AML-193 (cell line): ENCODE measurements at regions not wholly inside any gene's neighbourhood (a gene's known extent, or its start where the extent isn't known, plus 50 kb on each side); places are given as distances from the start of the nearest gene placed in this dataset.

Source experiments
- DNase-seq, 2 experiments: peaks; one replicate each; lab custom pipeline; 2025; lab: John Stamatoyannopoulos, UW

DNA sequence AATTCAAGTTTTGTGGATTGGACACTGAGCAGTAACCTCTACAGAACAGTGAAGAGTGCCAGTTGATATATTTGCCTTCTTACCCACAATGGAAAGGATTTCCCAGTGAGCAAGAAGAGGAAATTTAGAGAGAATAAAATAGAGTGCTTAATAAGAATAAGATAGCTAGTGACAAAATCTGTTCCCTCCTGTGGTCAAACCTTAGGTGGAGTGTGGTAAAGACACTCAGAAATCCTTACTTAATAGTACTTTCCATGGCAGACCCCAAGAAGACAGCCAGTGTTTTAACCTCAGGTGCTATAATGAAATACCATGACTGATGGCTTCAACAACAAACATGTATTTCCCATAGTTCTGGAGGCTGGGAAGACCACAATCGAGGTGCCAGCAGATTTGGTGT is 108.4 kb upstream of the TNFAIP3 start:
- DNase-seq = no peak

DNA sequence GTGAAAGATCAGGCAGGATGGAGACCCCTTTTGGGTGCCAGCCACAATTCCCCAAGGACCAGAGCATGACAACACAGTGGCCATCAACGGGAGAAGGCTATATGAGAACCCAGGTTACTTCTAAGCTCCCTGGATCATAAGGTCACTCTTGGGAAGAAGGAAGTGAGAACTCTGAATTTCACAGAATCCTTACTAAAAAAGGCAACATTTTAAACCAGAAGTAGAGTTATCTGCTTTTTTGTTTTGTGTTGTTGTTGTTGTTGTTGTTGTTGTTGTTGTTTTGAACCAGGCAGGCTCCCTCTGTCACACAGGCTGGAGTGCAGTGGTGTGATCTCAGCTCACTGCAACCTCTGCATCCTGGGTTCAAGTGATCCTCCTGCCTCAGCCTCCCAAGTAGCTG is 107.4 kb upstream of the TNFAIP3 start:
- no peak for DNase-seq

DNA sequence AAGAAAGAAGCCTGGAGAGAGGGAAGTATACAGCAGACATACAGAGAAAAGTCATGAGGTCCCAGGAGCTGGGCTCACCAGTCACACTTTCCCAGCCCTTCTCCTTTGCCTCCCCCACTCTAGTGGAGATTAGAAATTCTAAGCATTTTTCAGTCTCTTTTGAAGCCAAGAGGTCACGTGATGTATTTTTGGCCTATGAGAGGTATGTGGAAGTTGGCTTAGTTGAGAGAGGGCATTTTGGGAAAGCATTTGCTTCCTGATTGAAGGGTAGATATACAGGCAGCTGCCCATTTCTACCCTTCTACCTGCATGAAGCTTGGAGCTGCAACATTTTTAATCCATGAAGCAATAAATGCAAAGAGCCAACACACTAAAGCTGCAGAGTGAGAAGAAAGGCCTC is 106.0 kb upstream of the TNFAIP3 start:
- no peak for DNase-seq

DNA sequence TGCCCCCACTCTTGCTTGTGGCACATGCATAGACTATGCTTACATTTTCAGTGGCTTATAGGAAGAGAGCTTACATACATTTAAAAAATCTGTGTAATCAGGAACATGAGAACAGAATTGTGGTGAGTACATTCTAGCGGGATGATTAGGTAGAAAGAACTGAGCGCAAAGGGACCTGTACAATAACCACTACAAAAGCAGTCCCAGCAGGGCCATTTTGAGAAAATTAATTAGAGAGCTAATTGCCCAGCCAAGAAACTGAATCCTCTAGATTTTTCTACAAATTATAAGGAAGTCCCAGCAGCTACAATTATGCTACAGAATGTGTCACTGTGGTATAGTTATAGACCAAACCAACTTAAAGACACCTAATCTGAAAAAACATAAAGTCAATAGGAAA is 105.6 kb upstream of the TNFAIP3 start:
- DNase-seq = no peak

DNA sequence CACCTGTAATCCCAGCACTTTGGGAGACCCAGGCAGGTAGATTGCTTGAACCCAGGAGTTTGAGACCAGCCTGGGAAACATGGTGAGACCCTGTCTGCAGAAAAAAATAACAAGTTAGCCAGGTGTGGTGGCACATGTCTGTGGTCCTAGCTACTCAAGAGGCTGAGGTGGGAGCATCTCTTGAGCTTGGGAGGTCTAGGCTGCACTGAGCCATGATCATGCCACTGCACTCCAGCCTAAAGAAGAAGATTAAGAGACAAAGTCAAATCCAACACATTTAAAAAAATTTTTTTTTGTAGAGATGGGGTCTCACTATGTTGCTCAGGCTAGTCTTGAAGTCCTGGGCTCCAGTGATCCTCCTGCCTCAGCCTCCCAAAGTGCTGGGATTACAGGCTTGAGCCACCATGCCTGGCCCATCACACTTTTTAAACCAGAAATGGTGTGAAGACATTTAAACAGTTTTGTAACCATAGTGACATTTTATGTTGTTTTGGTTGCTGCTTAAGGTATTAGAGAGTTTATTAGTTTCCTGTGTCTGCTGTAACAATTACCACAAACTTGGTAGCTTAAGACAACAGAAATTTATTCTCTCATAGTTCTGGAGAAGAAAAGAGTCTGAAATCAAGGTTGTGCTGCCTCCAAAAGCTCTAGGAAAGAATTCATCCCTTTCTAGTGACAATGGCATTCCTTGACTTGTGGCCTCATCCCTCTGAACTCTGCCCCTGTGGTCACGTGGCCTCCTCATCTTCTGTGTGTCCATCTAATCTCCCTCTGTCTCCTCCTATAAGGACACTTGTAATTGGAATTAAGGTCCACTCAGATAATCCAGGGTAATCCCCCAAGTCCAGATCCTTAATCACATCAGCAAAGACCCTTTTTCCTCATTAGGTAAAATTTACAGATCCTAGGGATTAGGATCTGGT is 104.6 kb upstream of the TNFAIP3 start:
- no peak for DNase-seq

DNA sequence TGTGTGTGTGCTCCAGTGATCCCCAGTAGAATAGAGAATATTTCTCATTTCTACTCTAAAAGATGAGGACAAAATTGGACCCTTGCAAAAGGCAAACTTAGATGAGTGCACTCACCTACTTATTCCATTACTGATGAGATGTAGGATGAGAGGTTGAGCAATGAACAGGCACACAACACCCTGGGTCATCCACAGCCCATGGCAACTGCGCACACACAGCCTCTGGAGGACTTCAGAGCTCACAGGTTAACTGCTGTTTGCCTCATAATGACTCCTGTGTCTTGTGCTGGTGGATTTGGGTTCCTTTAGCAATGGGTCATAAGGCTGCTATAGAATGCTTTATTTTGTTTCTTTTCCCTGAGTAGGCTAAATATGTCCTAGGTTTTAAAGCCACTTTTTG is 103.6 kb upstream of the TNFAIP3 start:
- no peak for DNase-seq

DNA sequence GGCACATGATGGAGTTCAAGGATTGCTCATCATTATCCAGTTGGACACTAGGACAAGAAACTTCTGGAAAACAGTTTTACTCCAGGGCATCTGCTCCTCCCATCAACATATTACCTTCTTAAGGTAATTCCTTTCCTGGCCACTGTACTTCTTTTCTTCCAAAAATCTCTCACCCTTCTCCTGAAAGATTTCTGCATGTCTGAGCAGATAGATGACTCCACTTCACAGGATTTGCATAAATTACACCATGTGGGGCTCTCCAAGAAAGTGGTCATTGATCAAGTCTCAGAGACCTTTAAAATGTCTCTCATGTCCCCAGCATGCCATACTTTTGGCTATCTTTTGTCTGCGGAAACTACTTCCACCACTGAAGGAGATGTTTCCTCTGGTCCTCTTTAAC is 103.2 kb upstream of the TNFAIP3 start:
- no peak for DNase-seq

DNA sequence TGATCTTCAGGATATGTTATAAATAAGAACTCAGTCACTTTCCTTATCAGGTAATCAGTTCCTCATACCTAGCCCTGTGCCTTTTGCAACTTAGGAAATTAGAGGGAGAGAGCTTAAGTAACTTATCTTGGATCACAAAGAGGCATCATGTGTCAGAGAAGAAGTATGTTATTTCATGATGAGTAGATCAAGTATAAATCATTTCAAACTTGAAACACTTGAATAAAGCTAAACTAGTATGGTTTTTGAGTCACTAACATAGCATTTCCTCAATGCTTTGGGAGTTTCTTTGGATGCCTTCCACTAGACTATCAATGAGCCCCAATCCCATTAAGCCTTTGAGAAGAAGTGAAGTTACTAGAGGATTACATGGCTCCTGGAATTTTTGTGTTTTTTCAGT is 102.6 kb upstream of the TNFAIP3 start:
- DNase-seq = no peak

DNA sequence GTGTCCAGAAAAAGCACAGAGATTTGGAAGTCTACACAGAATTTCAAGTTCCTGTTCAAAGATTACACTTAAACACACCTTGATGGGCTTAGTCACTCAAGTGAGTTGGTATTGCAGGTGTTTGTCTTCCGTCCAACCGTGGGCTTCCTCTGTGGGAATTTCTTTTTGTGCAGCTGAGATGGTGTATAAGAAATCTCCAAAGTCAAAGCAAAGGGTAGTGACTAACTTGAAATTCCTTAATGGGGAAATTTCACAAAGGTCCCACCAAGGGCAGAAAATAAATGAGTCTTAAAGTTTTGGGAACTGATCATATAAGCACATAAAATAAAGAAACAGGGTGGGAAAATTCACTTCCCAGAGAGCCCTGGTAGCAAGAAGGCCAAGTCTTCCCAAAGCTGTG is 102.0 kb upstream of the TNFAIP3 start:
- no peak for DNase-seq

DNA sequence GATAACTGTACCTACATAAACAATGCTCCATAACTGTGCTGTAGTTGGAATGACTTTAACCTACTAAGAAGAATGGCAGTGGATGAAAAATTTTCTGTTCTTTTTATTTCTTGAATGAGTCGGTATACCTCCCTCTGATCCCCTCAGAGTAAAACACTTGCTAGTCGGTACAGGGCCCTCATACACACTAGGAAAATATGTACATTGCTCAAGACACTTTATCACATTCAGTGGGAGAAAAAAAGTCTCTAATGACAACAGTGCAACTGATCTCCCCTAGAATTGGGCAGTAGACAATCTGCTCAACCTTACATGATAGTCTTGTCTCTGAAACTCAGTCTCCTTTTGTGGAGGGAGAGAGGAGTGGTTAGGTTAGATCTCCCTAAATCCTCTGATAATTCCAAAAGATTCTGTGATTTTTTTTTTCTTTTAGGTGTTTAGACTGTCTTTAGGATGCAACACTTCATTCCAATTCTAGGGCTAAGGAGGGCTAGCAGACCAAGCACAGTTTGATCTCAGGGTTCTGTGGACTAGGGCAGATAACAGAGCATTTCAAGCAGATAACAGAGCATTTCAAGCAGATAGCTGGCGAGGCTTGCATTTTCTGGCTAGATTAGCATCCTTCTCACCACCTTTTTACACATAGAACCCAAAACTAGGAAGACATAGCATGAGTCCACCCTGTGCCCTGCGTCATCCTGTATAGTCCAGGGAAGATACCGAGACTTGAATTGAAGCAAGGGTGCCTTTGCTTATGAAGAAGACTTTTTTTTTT is 100.3 kb upstream of the TNFAIP3 start:
- DNase-seq = no peak

DNA sequence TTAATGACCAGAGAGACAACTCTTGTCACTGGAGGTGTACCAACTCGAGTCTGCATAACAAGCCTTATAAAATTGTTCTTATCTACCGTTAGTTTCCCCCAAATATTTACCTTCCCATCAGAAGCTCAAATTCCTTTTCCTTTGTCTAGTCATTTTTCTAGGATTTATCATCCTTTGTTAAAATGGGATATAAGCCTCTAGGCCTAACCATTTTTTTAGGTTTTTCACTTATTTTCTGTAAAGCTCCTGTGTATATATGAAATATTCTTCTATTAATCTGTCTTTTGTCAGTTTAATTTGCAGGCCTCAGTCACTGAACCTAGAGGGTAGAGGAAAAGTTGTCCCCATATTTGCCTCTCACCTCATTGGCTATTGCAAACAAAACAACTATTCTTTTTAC is 99.6 kb upstream of the TNFAIP3 start:
- DNase-seq = no peak

DNA sequence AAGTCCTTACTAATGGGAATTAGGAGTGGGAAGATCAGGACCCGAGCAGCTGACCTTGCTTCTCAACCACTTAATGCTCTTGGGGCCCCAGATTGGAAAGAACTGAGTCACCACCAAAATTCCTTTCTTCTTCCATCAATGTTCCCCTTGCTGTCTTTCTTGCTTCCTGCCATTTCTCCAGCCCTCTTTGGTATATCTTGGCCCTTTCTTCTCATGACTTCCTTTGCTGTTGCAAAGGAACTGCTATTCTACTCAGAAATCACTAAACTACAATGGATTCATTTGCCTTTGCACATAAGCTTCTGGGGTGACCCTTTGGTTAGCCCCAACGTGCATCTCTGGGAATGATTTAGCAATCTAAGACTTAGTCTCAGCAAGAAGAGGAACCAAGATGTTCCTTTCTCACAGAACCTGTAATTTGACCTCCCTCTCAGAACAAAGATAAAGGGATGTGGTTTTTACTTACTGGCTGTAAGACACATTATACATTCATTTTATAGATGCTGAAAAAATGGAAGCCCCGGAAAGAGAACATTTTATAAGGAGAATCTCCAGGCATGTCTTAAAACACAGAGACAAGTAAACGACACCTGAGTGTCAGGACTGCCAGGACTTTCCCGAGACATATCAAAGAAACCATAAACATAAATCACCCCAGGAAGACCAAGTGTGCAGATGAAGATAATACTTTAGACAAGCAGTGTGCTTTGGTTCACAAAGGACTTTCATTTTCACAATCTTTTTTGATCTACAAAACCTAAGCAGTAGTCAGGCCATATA is 99.0 kb upstream of the TNFAIP3 start:
- DNase-seq = peak; percentile 97

DNA sequence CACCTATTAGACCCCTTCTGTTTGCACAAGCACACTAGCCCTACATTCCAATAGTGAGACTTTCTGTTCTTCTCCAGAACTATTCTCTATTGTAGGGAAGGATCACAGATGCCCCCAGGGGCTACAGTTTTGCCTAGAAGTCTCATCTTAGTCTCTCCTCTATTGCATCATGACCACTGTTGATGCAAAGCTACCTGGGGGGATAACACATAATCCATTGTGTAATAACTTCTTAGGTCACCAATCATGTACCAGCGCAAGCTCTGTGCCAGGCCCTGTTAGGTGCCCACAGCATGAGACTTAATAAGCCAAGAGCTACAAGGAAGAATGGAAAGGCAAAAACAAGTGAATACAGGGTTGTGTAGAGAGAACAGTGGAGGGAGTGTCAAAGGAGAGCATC is 98.1 kb upstream of the TNFAIP3 start:
- DNase-seq = no peak

DNA sequence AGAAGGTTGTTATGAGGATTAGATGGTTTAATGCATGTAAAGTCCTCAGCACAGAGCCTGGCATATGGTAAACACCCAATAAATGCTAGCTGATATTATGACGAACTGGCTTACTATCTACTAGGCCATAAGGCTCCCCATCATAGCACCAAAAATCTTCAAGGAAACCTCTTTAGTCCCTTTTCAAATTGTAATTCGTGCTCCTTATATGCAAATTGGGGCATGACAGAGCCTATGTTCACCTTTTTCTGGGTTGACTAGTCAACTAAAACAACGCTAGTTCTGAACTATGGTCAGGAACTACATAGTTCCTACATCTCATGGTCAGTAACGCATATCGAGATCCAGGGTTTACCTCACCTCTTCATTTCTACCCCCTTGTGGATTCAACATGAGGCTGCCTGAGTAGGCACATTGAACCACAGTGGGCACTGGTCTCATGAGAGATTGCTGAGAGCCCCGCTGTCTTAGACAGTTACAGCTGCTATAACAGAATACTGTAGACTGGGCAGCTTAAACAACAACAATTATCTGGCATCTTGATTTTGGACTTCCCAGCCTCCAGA is 97.2 kb upstream of the TNFAIP3 start:
- no peak for DNase-seq

DNA sequence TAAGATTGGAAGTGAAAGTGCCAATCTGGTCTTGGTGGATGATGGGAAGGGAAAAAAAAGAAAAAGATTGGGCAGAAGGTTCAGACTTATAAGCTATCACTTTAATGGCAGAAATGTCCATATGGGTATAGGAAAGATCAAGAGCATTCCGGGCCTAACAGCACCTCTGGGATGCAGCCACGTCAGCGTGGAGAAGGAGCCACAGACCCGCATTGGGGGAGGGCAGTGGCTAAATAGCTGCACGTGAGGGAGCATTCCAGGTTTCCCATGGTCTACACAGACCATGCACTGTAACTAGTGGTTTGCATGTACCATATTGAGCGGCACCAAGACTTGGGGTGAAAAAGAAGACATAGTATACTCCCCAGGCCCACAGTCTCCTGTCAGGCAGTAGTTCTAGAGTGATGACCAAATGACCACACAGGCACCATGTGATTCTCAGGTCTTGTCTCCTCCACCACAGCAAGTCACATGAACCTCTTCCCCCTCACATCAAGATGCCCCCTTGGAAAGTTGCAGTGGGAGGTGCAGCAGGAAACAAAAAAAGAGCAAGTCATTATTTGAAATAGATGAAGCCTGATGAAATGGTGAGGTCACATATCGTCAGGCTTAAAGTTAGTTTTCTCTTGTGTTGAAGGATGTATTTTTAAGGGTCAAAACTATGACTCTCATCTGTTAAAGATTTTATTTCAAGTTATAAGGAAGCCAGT is 94.4 kb upstream of the TNFAIP3 start:
- no peak for DNase-seq

DNA sequence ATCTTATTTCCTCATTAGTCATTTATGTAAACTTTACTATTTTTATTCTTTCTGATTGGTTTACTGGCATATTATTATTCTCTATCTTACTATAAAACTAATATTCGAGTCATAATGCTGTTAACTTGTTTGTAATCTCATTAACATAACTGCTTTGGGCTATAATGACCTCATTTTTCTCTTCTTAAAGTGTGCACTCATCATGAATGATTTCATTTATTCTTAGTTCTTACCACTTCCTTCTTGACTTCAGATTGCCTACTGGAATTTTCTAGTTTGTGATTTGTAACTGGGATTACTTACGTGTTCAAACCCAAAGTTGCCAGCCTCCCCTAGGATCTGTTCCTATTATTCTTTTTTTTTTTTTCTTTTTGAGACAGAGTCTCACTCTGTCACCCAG is 91.8 kb upstream of the TNFAIP3 start:
- no peak for DNase-seq

DNA sequence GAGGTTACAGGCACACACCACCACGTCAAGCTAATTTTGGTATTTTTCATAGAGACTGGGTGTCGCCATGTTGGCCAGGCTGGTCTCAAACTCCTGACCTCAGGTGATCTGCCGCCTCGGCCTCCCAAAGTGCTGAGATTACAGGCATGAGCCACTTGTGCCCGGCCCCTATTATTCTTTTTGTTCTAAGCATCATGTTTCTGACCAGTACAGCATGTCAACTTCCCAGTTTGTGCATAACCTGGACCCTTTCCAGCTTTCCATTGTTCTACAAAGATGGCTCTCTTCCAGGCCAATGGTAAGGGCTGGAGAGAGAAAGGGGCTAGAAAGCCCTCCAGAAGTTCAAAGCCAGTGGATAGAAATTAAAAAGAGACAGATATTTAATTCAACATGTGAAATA is 91.3 kb upstream of the TNFAIP3 start:
- DNase-seq = no peak

DNA sequence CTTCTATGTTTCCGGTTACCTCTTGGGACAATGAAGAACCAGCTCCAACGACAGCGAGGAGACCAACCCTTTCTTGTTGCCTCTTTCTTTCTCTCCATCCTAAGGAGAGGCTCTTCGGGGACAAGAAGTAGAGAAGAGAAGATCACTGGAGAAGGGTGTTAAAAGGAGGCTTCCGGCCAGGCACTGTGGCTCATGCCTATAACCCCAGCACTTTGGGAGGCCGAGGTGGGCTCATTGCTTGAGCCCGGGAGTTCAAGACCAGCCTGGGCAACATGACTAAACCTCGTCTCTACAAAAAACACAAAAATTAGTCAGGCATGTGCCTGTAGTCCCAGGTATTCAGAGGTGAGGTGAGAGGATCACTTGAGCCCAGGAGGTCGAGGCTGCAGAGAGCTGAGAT is 90.8 kb upstream of the TNFAIP3 start:
- no peak for DNase-seq

DNA sequence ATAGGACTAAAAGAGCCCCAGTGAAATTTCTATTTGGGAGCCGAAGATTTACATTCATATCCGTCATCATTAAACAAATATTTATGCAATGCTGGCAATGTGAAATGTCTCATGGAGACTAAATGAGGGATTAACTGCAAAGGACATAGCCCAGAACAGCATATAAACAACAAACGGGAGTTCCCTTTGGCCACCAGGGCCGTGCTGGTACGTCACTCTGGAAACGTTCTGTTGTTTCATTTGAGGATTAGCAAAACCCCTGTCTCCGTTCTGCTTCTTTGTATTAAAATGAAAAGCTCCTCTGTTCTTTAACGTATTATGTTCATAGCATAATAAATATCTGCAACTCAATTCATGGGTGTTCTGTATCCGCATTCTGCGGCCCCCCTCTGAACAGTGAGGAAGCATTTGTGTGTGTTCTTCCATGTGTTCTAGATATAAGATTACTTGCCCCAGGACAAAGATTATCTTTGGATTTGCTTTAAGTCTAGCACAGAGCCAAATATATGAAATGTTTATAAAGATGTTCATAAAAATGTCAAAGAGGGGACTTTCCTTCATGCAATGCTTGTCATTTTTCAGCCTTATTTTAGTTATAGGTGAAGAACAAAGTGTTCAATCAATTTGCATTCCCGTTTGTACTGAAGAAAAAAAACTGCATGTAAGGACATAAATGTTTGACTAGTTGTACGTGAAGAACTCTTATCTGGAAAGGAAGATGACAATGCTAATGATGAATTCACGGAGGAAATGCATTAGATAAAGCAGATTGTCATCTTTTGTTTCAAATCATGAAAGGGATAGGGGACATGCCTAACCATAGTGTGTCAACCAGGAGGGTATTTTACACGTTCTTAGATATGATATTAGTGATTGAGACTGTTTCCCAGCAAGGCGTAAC is 90.0 kb upstream of the TNFAIP3 start:
- no peak for DNase-seq

DNA sequence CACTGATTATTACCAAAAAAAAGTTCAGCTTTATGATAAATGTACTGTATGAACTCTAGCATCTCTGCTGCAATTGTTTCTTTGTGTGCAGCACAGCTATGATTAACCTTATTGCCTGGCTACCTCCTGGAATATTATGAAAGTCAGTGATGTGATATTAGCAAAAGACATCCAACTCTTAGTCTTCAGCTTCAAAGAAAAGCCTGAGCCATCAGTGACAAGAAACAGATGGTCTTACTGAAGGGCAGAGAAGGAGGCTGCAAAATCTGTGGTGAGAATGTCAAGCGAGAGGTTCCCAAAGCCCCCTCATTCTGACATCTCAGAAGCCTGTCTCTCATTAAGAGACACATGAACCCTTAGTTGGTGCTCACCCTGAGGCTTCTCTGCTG is 89.4 kb upstream of the TNFAIP3 start:
- DNase-seq = no peak

DNA sequence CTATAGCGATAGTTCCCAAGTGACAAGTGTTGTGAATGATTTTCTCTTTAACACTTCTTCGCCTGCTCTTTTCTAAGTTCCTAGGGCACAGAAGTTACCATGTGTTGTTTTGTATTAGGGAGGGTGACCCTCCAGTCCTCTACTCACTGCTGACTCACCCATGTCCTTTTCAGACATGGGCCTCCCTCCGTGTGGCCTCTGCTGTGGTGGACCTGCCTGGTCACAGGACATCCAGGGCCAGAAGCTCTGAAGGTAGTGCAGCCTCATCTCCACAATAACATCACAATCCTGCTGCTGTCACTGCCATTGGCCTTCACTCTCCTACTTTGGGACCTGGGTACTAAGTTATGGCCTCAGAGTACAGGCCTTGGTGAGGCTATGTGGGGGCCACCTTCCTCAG is 87.1 kb upstream of the TNFAIP3 start:
- DNase-seq = no peak
